HepG2 (cell line): ENCODE measurements at regions not wholly inside any gene's neighbourhood (a gene's known extent, or its start where the extent isn't known, plus 50 kb on each side); places are given as distances from the start of the nearest gene placed in this dataset.

Experiments used
- EHMT2 ChIP-seq: fragments of 200-600 bp; sonication (generic); IDR thresholded peaks from 2 replicates; pipeline ENCODE4 v1.7.0; 2017; ENCODE audit warnings: antibody characterized with exemption, low read depth, low read length, borderline replicate concordance
- POLR2AphosphoS2 ChIP-seq: IDR thresholded peaks from 2 replicates; pipeline ENCODE4 v1.6.1; 2011; ENCODE audit warnings: low read depth, low read length, improper control_type of control experiment
- SMAD3 ChIP-seq: sonication (generic); formaldehyde crosslinking; IDR thresholded peaks from 2 replicates; pipeline ENCODE4 v1.4.0; 2020; ENCODE audit warnings: missing genetic modification reagents
- SP1 ChIP-seq, 2 experiments: fragments of 450-650 bp in 1 of 2; sonication (generic) in 1 of 2; formaldehyde crosslinking in 1 of 2; IDR thresholded peaks; 2 replicates each; pipeline versions ENCODE4 v1.4.0 to v1.6.1; 2016 to 2020; ENCODE audit warnings: missing genetic modification reagents in 1 of 2
- TAF15 ChIP-seq: fragments of 200-400 bp; formaldehyde crosslinking; IDR thresholded peaks from one replicate; pipeline ENCODE4 v1.6.1; 2018; ENCODE audit warnings: mild to moderate bottlenecking, low read depth, low read length; ENCODE audit not compliant: poor library complexity, severe bottlenecking
- YY1 ChIP-seq: IDR thresholded peaks from 2 replicates; pipeline ENCODE4 v1.6.1; 2011; ENCODE audit warnings: low read length, low read depth, moderate library complexity, mild to moderate bottlenecking; ENCODE audit not compliant: insufficient read depth, insufficient replicate concordance
- ZNF616 ChIP-seq: sonication (generic); formaldehyde crosslinking; IDR thresholded peaks from 2 replicates; pipeline ENCODE4 v1.5.0; 2020; ENCODE audit warnings: low read depth, mild to moderate bottlenecking, missing genetic modification reagents
- TF ChIP-seq, protein P1 (sequence below): sonication (generic); formaldehyde crosslinking; IDR thresholded peaks from 2 replicates; pipeline ENCODE4 v1.8.0; 2022; ENCODE audit warnings: missing genetic modification reagents, mild to moderate bottlenecking, borderline replicate concordance
- TF ChIP-seq, protein P2 (sequence below): sonication (generic); formaldehyde crosslinking; IDR thresholded peaks from 2 replicates; pipeline ENCODE4 v1.5.0; 2020; ENCODE audit warnings: mild to moderate bottlenecking, missing genetic modification reagents, moderate library complexity

DNA sequence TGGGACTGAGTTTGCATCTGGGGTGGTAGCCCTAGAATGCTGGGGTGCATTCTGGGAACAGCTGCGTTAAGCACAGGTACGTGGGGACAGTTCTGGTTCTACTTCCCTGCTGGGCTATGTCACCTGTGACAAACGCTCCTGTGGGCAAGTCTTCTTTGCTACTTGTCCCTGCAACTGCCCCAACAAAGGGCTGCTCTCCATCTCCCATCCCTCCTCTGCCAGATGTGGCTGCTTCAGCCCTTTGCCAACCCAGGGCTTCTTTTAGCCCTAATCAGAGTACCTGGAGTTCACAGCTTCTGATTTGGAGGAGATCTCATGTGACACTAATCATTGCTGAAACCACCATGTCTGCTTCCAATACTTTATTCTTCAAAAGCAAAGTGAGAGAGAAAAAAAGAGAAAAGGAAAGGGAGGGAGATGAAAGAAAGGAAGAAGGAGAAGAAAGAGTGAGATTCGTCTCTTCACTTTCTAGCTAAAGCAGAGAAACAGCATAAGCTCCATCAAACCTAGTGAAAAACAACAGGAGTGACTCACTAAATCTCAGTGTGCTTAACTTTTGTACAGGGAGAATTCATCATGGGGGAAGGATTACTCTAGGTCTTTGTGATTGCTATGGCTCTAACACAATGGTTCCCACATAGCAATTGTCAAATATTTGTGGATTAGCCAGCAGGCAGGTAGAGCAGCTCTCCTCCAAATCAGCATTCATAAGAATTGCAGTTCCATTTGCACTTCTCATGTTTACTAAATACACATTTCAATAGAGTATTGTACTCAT, 174.8 kb downstream of the LRIG3 start:
- TF ChIP-seq, protein P1, sequence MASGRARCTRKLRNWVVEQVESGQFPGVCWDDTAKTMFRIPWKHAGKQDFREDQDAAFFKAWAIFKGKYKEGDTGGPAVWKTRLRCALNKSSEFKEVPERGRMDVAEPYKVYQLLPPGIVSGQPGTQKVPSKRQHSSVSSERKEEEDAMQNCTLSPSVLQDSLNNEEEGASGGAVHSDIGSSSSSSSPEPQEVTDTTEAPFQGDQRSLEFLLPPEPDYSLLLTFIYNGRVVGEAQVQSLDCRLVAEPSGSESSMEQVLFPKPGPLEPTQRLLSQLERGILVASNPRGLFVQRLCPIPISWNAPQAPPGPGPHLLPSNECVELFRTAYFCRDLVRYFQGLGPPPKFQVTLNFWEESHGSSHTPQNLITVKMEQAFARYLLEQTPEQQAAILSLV (CRISPR knock-in tag) = no peak
- TF ChIP-seq EHMT2 (no peak), SMAD3 (CRISPR knock-in tag) (no peak), POLR2AphosphoS2 (no peak), ZNF616 (CRISPR knock-in tag) (no peak), SP1 (IDR thresholded peaks at IDR 0.05) (no peak), SP1 (CRISPR knock-in tag; IDR thresholded peaks at IDR 0.05) (no peak), TAF15 (no peak), YY1 (no peak)
- TF ChIP-seq, protein P2, sequence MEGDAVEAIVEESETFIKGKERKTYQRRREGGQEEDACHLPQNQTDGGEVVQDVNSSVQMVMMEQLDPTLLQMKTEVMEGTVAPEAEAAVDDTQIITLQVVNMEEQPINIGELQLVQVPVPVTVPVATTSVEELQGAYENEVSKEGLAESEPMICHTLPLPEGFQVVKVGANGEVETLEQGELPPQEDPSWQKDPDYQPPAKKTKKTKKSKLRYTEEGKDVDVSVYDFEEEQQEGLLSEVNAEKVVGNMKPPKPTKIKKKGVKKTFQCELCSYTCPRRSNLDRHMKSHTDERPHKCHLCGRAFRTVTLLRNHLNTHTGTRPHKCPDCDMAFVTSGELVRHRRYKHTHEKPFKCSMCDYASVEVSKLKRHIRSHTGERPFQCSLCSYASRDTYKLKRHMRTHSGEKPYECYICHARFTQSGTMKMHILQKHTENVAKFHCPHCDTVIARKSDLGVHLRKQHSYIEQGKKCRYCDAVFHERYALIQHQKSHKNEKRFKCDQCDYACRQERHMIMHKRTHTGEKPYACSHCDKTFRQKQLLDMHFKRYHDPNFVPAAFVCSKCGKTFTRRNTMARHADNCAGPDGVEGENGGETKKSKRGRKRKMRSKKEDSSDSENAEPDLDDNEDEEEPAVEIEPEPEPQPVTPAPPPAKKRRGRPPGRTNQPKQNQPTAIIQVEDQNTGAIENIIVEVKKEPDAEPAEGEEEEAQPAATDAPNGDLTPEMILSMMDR (CRISPR knock-in tag) = no peak
